K562 (cell line): ENCODE measurements at regions not wholly inside any gene's neighbourhood (a gene's known extent, or its start where the extent isn't known, plus 50 kb on each side); places are given as distances from the start of the nearest gene placed in this dataset.

Experiments
- ATAC-seq: fragments of 200-7000 bp; cut with Tn5 transposase; 3 replicates; pipeline ENCODE4 v1.9.1; 2020; ENCODE audit warnings: moderate library complexity
- BruUV-seq: library from RNA; stranded (reverse); fragments of 400-500 nt; replicated peaks from 2 replicates; lab custom pipeline; 2021; lab: Mats Ljungman, UMichigan
- CTCF ChIA-PET: fragments of 300-600 bp; formaldehyde crosslinking; extraction: SDS; loops from one replicate; lab custom pipeline; 2021; ENCODE audit warnings: low intra/inter-chr PET ratio; lab: Yijun Ruan, JAX
- POLR2A ChIA-PET: fragments of 300-600, 350-650 bp; sonication (Branson Sonifier 250); formaldehyde crosslinking; extraction: SDS; loops from one replicate; lab custom pipeline; 2021; ENCODE audit warnings: antibody characterized with exemption, inconsistent platforms; lab: Yijun Ruan, JAX
- DNase-seq, 4 experiments: peaks; one replicate each; pipeline versions ENCODE4 v3.0.0 to v3.0.0-alpha.2; 2011 to 2018; ENCODE audit warnings: low spot score in 3 of 4, mixed read lengths in 3 of 4; ENCODE audit errors: extremely low read depth in 1 of 4
- FAIRE-seq: peaks from 2 replicates; lab custom pipeline; 2011; peaks lifted over from hg19 to GRCh38; lab: Jason Lieb, UNC
- H2AFZ ChIP-seq: 2 replicates; pipeline ENCODE4 v1.6.0; 2011; ENCODE audit warnings: low read depth, low read length, control low read depth, inconsistent platforms
- H3K27ac ChIP-seq: fragments of 200-600 bp; 3 replicates; pipeline ENCODE4 v1.8.0; 2011; ENCODE audit warnings: low read depth, mild to moderate bottlenecking, control low read depth, inconsistent platforms, low read length, moderate library complexity, mixed read lengths; ENCODE audit errors: extremely low read depth
- H3K27me3 ChIP-seq, 2 experiments: fragments of 300-600 bp in 1 of 2; 2 replicates in 1 of 2; 3 replicates in 1 of 2; pipeline versions ENCODE4 v1.6.0 to v1.8.0; 2011; ENCODE audit warnings: inconsistent platforms in 2 of 2, low read length in 2 of 2, mild to moderate bottlenecking in 1 of 2, mixed read lengths in 1 of 2, moderate library complexity in 1 of 2; ENCODE audit not compliant: control insufficient read depth in 2 of 2, insufficient read depth in 2 of 2
- H3K36me3 ChIP-seq: fragments of 300-600 bp; 3 replicates; pipeline ENCODE4 v1.8.0; 2011; ENCODE audit warnings: mild to moderate bottlenecking, low read length, inconsistent platforms; ENCODE audit not compliant: control insufficient read depth, insufficient read depth
- H3K4me1 ChIP-seq, 2 experiments: fragments of 200-600 bp in 1 of 2; replicated peaks in 1 of 2; 2 replicates in 1 of 2; 3 replicates in 1 of 2; pipeline versions ENCODE4 v1.5.1 to v1.8.0; 2011; ENCODE audit warnings: inconsistent platforms in 2 of 2, low read length in 2 of 2, mild to moderate bottlenecking in 1 of 2, mixed read lengths in 1 of 2, moderate library complexity in 1 of 2; ENCODE audit not compliant: control insufficient read depth in 2 of 2, insufficient read depth in 2 of 2
- H3K4me2 ChIP-seq: 2 replicates; pipeline ENCODE4 v1.6.1; 2011; ENCODE audit warnings: low read length, control low read depth, inconsistent platforms, mixed read lengths; ENCODE audit not compliant: insufficient read depth
- H3K4me3 ChIP-seq: fragments of 200-600 bp; sonication (generic), shearing (Covaris generic); 2 replicates; pipeline ENCODE4 v1.5.1; 2016; ENCODE audit warnings: control low read depth, inconsistent platforms
- H3K79me2 ChIP-seq: fragments of 200-600 bp; 3 replicates; pipeline ENCODE4 v1.8.0; 2011; ENCODE audit warnings: low read length, inconsistent platforms; ENCODE audit not compliant: control insufficient read depth, insufficient read depth
- H3K9ac ChIP-seq, 2 experiments: 2 replicates each; pipeline versions ENCODE4 v1.6.0 to v1.6.1; 2011; ENCODE audit warnings: low read depth in 2 of 2, low read length in 2 of 2, control low read depth in 1 of 2, inconsistent platforms in 1 of 2, mild to moderate bottlenecking in 1 of 2, mixed read lengths in 1 of 2; ENCODE audit not compliant: insufficient read depth in 1 of 2
- H3K9me1 ChIP-seq: one replicate; pipeline ENCODE4 v1.6.0; 2011; ENCODE audit warnings: inconsistent platforms, mild to moderate bottlenecking, low read length, moderate library complexity; ENCODE audit not compliant: control insufficient read depth, insufficient read depth
- H3K9me3 ChIP-seq: replicated peaks from 2 replicates; pipeline ENCODE4 v1.5.1; 2011; ENCODE audit warnings: low read depth, low read length, inconsistent platforms; ENCODE audit not compliant: control insufficient read depth, insufficient read depth
- H4K20me1 ChIP-seq: replicated peaks from 2 replicates; pipeline ENCODE4 v1.6.1; 2011; ENCODE audit warnings: low read length, inconsistent platforms, mixed read lengths; ENCODE audit not compliant: control insufficient read depth, insufficient read depth
- CTCF ChIP-seq, 3 experiments: IDR thresholded peaks in 2 of 3; conservative IDR thresholded peaks in 1 of 3; 2 replicates each; pipeline ENCODE4 v1.5.1; 2011 to 2012; ENCODE audit warnings: low read length in 3 of 3, mild to moderate bottlenecking in 3 of 3, control low read depth in 2 of 3, improper control_type of control experiment in 1 of 3, inconsistent platforms in 1 of 3, low read depth in 1 of 3, mixed read lengths in 1 of 3, moderate library complexity in 1 of 3; ENCODE audit not compliant: insufficient read depth in 2 of 3
- PCBP1 ChIP-seq: fragments of 200-400 bp; formaldehyde crosslinking; IDR thresholded peaks from 2 replicates; pipeline ENCODE4 v1.6.1; 2018; ENCODE audit warnings: mild to moderate bottlenecking, low read depth, low read length; ENCODE audit not compliant: poor library complexity, severe bottlenecking
- RAD21 ChIP-seq, 2 experiments: fragments of 250-450 bp in 1 of 2; fragments of 450-650 bp in 1 of 2; sonication (Bioruptor Pico) in 1 of 2; formaldehyde crosslinking in 1 of 2; IDR thresholded peaks in 1 of 2; conservative IDR thresholded peaks in 1 of 2; 2 replicates each; pipeline versions ENCODE4 v1.4.0 to v1.8.0; 2020 to 2022; ENCODE audit warnings: mild to moderate bottlenecking in 2 of 2, moderate library complexity in 1 of 2
- WGBS: fragments of 100-300 bp; shearing (Covaris generic); methylation state at CpG from one replicate; pipeline ENCODE4 v1.1.6; 2016; ENCODE audit warnings: low coverage, mixed read lengths; ENCODE audit not compliant: insufficient coverage; ENCODE audit errors: missing lambda C conversion rate; 5-methylcytosine and 5-hydroxymethylcytosine counted together
- in situ Hi-C: fragments of 300-500 bp; cut with MboI; formaldehyde crosslinking; loops from 4 replicates; pipeline ENCODE4 v1.15.0; 2018; ENCODE audit warnings: inconsistent platforms, mixed read lengths
- intact Hi-C: fragments of 100-400 bp; cut with micrococcal nuclease; formaldehyde crosslinking; loops from 2 replicates; pipeline ENCODE4 v1.14.2; 2022

- TF ChIP-seq PCBP1: no peak
- peak; percentile 20 to 24; a peak in 1 of 4 replicates for TF ChIP-seq RAD21 (CRISPR knock-in tag; conservative IDR thresholded peaks at IDR 0.05 in 1 of 2, IDR thresholded peaks at IDR 0.05 in 1 of 2)
- TF ChIP-seq CTCF (IDR thresholded peaks at IDR 0.05 in 2 of 3, conservative IDR thresholded peaks at IDR 0.05 in 1 of 3; ENCODE audit: insufficient read depth in 2 of 3, low read depth in 1 of 3, low read length in 3 of 3): peak in 1 of 3 experiments; percentile 33; a peak in 1 of 6 replicates
- intact Hi-C loops (loop anchor here (1.0 kb wide), 1 partner anchor 168 kb away; no protein-coding TSS in a partner anchor), in situ Hi-C loops (no loop called here)
- WGBS: 3% methylated on average over 2 of the region's 2 CpGs
- Histone ChIP-seq H3K27me3 (0 out of 5 replicates have a peak, but pooled peaks cover 0 to 4% of the 10 kb centered on the region in 2 experiments), H3K4me3 (no peak overlapping the region), H3K79me2 (no peaks in the 10 kb centered on the region), H3K4me1 (no peaks in the 10 kb centered on the region), H3K27ac (no peak overlapping the region), H3K9me3 (no peaks in the 10 kb centered on the region), H3K36me3 (no peaks in the 10 kb centered on the region), H4K20me1 (no peaks in the 10 kb centered on the region), H3K9me1 (no peaks in the 10 kb centered on the region), H3K4me2 (no peak overlapping the region), H3K9ac (no peak overlapping the region), H2AFZ (no peak overlapping the region)
- DNase-seq (no peak), ATAC-seq (no peak), FAIRE-seq (no peak)
- BruUV-seq: no TSS peak
- ChIA-PET CTCF (no interaction called here), POLR2A (interaction anchor here (1.6 kb wide), 1 partner anchor 9 kb away, joined by 6 read pairs; no protein-coding TSS in a partner anchor)
Measured at GRCh38 chr2:176978921-176979320, 233.7 kb upstream of the HNRNPA3 start.
